ENCODE measurements at regions not wholly inside any gene's neighbourhood (a gene's known extent, or its start where the extent isn't known, plus 50 kb on each side); places are given as distances from the start of the nearest gene placed in this dataset.

DNA sequence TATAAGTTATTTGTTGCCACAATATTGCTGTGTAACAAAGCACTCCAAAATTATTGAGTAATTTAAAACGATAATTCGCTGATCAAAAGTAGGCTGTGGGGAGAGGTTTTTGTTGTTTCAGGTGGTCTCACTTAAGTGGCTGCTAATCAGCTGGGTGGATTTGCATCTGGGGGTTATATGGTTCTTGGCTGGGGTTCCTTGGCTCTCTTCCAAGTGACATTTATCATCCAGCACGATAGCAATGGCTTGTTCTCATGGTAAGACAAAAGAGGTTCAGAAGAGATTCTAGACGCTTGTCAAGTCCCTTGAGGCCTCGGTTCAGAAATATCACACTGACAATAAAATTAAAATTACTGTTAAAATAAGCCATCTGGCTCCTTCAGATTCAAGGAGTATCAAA, 1648.8 kb downstream of the GRIK2 start:
- TF ChIP-seq, protein P1, sequence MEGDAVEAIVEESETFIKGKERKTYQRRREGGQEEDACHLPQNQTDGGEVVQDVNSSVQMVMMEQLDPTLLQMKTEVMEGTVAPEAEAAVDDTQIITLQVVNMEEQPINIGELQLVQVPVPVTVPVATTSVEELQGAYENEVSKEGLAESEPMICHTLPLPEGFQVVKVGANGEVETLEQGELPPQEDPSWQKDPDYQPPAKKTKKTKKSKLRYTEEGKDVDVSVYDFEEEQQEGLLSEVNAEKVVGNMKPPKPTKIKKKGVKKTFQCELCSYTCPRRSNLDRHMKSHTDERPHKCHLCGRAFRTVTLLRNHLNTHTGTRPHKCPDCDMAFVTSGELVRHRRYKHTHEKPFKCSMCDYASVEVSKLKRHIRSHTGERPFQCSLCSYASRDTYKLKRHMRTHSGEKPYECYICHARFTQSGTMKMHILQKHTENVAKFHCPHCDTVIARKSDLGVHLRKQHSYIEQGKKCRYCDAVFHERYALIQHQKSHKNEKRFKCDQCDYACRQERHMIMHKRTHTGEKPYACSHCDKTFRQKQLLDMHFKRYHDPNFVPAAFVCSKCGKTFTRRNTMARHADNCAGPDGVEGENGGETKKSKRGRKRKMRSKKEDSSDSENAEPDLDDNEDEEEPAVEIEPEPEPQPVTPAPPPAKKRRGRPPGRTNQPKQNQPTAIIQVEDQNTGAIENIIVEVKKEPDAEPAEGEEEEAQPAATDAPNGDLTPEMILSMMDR (IDR thresholded peaks at IDR 0.05), result no peak
- TF ChIP-seq EP300 (IDR thresholded peaks at IDR 0.05; ENCODE audit: low read depth) (no peak), POLR2AphosphoS5 (IDR thresholded peaks at IDR 0.05) (no peak), POLR2A (IDR thresholded peaks at IDR 0.05) (no peak)
